NCI-H2107 (cell line): ENCODE measurements at regions not wholly inside any gene's neighbourhood (a gene's known extent, or its start where the extent isn't known, plus 50 kb on each side); places are given as distances from the start of the nearest gene placed in this dataset.
"Not testable (repeated sequence)": the region's sequence is repeated elsewhere in the genome, so short reads cannot be mapped to it uniquely, and the experiment has no call there.

Experiments used
- DNase-seq: peaks from one replicate; lab custom pipeline; 2025; lab: John Stamatoyannopoulos, UW

- DNase-seq, result no peak
Measured at GRCh38 chr4:134879019-134879418, 677.4 kb upstream of the PABPC4L start.

- DNase-seq, result no peak
Measured at GRCh38 chr4:134867027-134867426, 665.4 kb upstream of the PABPC4L start.

- DNase-seq, result no peak
Measured at GRCh38 chr4:134865675-134866074, 664.1 kb upstream of the PABPC4L start.

- DNase-seq, result no peak
Measured at GRCh38 chr4:134862116-134862515, 660.5 kb upstream of the PABPC4L start.

GRCh38 chr4:134848681-134849080, 647.1 kb upstream of the PABPC4L start:
- DNase-seq, result no peak

GRCh38 chr4:134830741-134831140, 629.2 kb upstream of the PABPC4L start:
- not testable (repeated sequence) for DNase-seq

- no peak for DNase-seq
Measured at GRCh38 chr4:134812611-134813010, 611.0 kb upstream of the PABPC4L start.

- no peak for DNase-seq
Measured at GRCh38 chr4:134807231-134807745, 605.7 kb upstream of the PABPC4L start.

GRCh38 chr4:134798573-134798972, 597.0 kb upstream of the PABPC4L start:
- no peak for DNase-seq

GRCh38 chr4:134787315-134787714, 585.7 kb upstream of the PABPC4L start:
- DNase-seq, result no peak

GRCh38 chr4:134780244-134780643, 578.7 kb upstream of the PABPC4L start:
- no peak for DNase-seq

GRCh38 chr4:134777606-134778005, 576.0 kb upstream of the PABPC4L start:
- no peak for DNase-seq

- DNase-seq, result no peak
Measured at GRCh38 chr4:134773497-134774000, 572.0 kb upstream of the PABPC4L start.

- DNase-seq, result no peak
Measured at GRCh38 chr4:134762053-134762452, 560.5 kb upstream of the PABPC4L start.

GRCh38 chr4:134756421-134756820, 554.8 kb upstream of the PABPC4L start:
- no peak for DNase-seq

GRCh38 chr4:134754301-134755019, 552.9 kb upstream of the PABPC4L start:
- no peak for DNase-seq

GRCh38 chr4:134753390-134753789, 551.8 kb upstream of the PABPC4L start:
- DNase-seq, result no peak

- no peak for DNase-seq
Measured at GRCh38 chr4:134747108-134747805, 545.7 kb upstream of the PABPC4L start.

GRCh38 chr4:134740290-134740689, 538.7 kb upstream of the PABPC4L start:
- DNase-seq, result no peak

GRCh38 chr4:134735901-134736300, 534.3 kb upstream of the PABPC4L start:
- DNase-seq, result no peak

GRCh38 chr4:134727696-134728095, 526.1 kb upstream of the PABPC4L start:
- DNase-seq, result no peak

- no peak for DNase-seq
Measured at GRCh38 chr4:134722306-134722705, 520.7 kb upstream of the PABPC4L start.

- no peak for DNase-seq
Measured at GRCh38 chr4:134720030-134720429, 518.4 kb upstream of the PABPC4L start.
